ENCODE measurements at regions not wholly inside any gene's neighbourhood (a gene's known extent, or its start where the extent isn't known, plus 50 kb on each side); places are given as distances from the start of the nearest gene placed in this dataset.

- TF ChIP-seq, protein P1, sequence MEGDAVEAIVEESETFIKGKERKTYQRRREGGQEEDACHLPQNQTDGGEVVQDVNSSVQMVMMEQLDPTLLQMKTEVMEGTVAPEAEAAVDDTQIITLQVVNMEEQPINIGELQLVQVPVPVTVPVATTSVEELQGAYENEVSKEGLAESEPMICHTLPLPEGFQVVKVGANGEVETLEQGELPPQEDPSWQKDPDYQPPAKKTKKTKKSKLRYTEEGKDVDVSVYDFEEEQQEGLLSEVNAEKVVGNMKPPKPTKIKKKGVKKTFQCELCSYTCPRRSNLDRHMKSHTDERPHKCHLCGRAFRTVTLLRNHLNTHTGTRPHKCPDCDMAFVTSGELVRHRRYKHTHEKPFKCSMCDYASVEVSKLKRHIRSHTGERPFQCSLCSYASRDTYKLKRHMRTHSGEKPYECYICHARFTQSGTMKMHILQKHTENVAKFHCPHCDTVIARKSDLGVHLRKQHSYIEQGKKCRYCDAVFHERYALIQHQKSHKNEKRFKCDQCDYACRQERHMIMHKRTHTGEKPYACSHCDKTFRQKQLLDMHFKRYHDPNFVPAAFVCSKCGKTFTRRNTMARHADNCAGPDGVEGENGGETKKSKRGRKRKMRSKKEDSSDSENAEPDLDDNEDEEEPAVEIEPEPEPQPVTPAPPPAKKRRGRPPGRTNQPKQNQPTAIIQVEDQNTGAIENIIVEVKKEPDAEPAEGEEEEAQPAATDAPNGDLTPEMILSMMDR (IDR thresholded peaks at IDR 0.05), result no peak
- no peak for TF ChIP-seq POLR2A (IDR thresholded peaks at IDR 0.05; ENCODE audit: low read depth)
- no peak for TF ChIP-seq POLR2AphosphoS5 (IDR thresholded peaks at IDR 0.05)
- no peak for TF ChIP-seq EP300 (IDR thresholded peaks at IDR 0.05)
Observed at GRCh38 chr15:73001840-73002239, 50.4 kb upstream of the NEO1 start.
